ENCODE measurements at regions not wholly inside any gene's neighbourhood (a gene's known extent, or its start where the extent isn't known, plus 50 kb on each side); places are given as distances from the start of the nearest gene placed in this dataset.
"Not testable (repeated sequence)": the region's sequence is repeated elsewhere in the genome, so short reads cannot be mapped to it uniquely, and the experiment has no call there.

DNA sequence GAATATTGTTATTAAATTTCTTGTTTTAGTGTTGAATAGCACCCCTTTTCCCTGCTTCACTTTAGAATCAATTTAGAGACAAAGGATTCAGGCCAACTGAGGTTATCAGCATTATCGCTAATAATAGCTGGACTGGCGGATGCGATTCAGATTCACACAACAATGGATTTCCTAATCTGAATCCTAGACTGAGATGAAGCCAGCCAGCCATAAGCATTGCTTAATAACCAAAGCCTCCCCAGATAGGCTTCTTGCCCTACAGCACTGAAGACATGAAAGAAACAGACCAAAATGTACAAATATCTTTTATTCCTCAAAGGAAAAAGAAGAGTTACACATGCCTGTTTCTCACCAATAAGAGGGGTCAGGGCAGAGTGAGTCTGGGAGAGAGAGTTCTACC lies 94.0 kb upstream of the FBXO28 start:
- DNase-seq; H3K27ac ChIP-seq (ENCODE audit: low read depth in 1 of 2, low read length in 2 of 2); H3K27me3 ChIP-seq (ENCODE audit: control insufficient read depth in 1 of 2, insufficient read depth in 2 of 2, low read length in 1 of 2); H3K4me3 ChIP-seq (ENCODE audit: low read length in 2 of 2); H3K36me3 ChIP-seq (ENCODE audit: control insufficient read depth in 1 of 2, insufficient read depth in 2 of 2, low read length in 1 of 2); intact Hi-C loops (cut with DNase I); H3K9me3 ChIP-seq (ENCODE audit: control insufficient read depth, low read length); H3K4me1 ChIP-seq (ENCODE audit: control insufficient read depth in 1 of 2, insufficient read depth in 2 of 2, low read length in 2 of 2): not testable (repeated sequence)
- peak; percentile 57 for ATAC-seq (ENCODE audit: low FRiP score)
- WGBS, 2 donors, result 4 to 14% methylated on average over 2 to 3 of the region's 3 CpGs

GRCh38 chr1:224015782-224016181 lies 98.1 kb upstream of the FBXO28 start:
- H3K36me3 ChIP-seq (ENCODE audit: control insufficient read depth in 1 of 2, insufficient read depth in 2 of 2, low read length in 1 of 2); H3K9me3 ChIP-seq (ENCODE audit: control insufficient read depth, low read length); H3K27ac ChIP-seq (ENCODE audit: low read depth in 1 of 2, low read length in 2 of 2); H3K4me1 ChIP-seq (ENCODE audit: control insufficient read depth in 1 of 2, insufficient read depth in 2 of 2, low read length in 2 of 2); ATAC-seq (ENCODE audit: low FRiP score); intact Hi-C loops (cut with DNase I); H3K4me3 ChIP-seq (ENCODE audit: low read length in 2 of 2); H3K27me3 ChIP-seq (ENCODE audit: control insufficient read depth in 1 of 2, insufficient read depth in 2 of 2, low read length in 1 of 2); DNase-seq: not testable (repeated sequence)
- 86 to 92% methylated on average over 8 of the region's 8 CpGs for WGBS, 2 donors

- 89 to 92% methylated on average over 7 of the region's 7 CpGs for WGBS, 2 donors
- no peaks in the 10 kb centered on the region for H3K36me3 ChIP-seq (ENCODE audit: control insufficient read depth in 1 of 2, insufficient read depth in 2 of 2, low read length in 1 of 2)
- H3K4me1 ChIP-seq (ENCODE audit: control insufficient read depth in 1 of 2, insufficient read depth in 2 of 2, low read length in 2 of 2), result no peaks in the 10 kb centered on the region
- ATAC-seq (ENCODE audit: low FRiP score), result no peak
- DNase-seq, result no peak
- no peak overlapping the region for H3K27ac ChIP-seq (ENCODE audit: low read depth in 1 of 2, low read length in 2 of 2)
- H3K9me3 ChIP-seq (ENCODE audit: control insufficient read depth, low read length), result peaks cover 7% of the 10 kb centered on the region
- H3K27me3 ChIP-seq (ENCODE audit: control insufficient read depth in 1 of 2, insufficient read depth in 2 of 2, low read length in 1 of 2), result no peaks in the 10 kb centered on the region
- no peak overlapping the region for H3K4me3 ChIP-seq (ENCODE audit: low read length in 2 of 2)
- intact Hi-C loops (cut with DNase I), result no loop called here
Measured at GRCh38 chr1:224014330-224014649, 99.6 kb upstream of the FBXO28 start.

DNA sequence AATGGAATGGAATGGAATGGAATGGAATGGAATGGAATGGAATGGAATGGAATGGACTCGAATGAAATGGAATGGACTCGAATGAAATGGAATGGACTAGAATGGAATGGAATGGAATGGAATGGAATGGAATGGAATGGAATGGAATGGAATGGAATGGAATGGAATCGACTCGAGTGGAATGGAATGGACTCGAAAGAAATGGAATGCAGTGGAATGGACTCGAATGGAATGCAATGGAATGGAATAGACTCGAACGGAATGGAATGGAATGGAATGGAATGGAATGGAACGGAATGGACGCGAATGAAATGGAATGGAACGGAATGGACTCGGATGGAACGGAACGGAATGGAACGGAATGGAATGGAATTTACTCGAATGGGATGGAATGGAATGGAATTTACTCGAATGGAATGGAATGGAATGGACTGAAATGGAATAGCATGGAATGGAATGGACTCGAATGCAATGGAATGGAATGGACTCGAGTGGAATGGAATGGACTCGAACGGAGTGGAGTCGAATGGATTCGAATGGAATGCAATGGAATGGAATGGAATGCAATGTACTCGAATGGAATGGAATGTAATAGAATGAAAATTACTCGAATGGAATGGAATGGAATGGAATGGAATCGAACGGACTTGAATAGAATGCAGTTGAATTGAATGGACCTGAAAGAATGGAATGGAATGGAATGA lies 100.1 kb upstream of the FBXO28 start:
- H3K27ac ChIP-seq (ENCODE audit: low read depth in 1 of 2, low read length in 2 of 2); H3K4me1 ChIP-seq (ENCODE audit: control insufficient read depth in 1 of 2, insufficient read depth in 2 of 2, low read length in 2 of 2); H3K4me3 ChIP-seq (ENCODE audit: low read length in 2 of 2); intact Hi-C loops (cut with DNase I); H3K27me3 ChIP-seq (ENCODE audit: control insufficient read depth in 1 of 2, insufficient read depth in 2 of 2, low read length in 1 of 2); H3K36me3 ChIP-seq (ENCODE audit: control insufficient read depth in 1 of 2, insufficient read depth in 2 of 2, low read length in 1 of 2); DNase-seq; H3K9me3 ChIP-seq (ENCODE audit: control insufficient read depth, low read length): not testable (repeated sequence)
- WGBS, 2 donors, result 86 to 89% methylated on average over 26 to 28 of the region's 28 CpGs
- peak; percentile 11 for ATAC-seq (ENCODE audit: low FRiP score)

- H3K36me3 ChIP-seq (ENCODE audit: control insufficient read depth in 1 of 2, insufficient read depth in 2 of 2, low read length in 1 of 2); H3K27ac ChIP-seq (ENCODE audit: low read depth in 1 of 2, low read length in 2 of 2); H3K4me1 ChIP-seq (ENCODE audit: control insufficient read depth in 1 of 2, insufficient read depth in 2 of 2, low read length in 2 of 2); intact Hi-C loops (cut with DNase I); H3K27me3 ChIP-seq (ENCODE audit: control insufficient read depth in 1 of 2, insufficient read depth in 2 of 2, low read length in 1 of 2); DNase-seq; H3K4me3 ChIP-seq (ENCODE audit: low read length in 2 of 2); H3K9me3 ChIP-seq (ENCODE audit: control insufficient read depth, low read length): not testable (repeated sequence)
- 90 to 95% methylated on average over 19 of the region's 19 CpGs for WGBS, 2 donors
- ATAC-seq (ENCODE audit: low FRiP score), result peak; percentile 26
Measured at GRCh38 chr1:224012807-224013434, 101.0 kb upstream of the FBXO28 start.

DNA sequence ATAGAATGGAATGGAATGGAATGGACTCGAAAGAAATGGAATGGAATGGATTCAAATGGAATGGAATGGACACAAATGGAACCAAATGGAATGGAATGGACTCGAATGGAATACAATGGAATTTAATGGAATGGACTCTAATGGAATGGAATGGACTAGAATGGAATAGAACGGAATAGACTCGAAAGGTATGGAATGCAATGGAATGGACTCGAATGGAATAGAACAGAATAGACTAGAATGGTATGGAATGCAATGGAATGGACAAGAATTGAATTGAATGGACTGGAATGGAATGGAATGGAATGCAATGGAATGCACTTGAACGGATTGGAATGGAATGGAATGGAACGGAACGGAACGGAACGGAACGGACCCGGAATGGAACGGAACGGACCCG lies 101.7 kb upstream of the FBXO28 start:
- H3K27ac ChIP-seq (ENCODE audit: low read depth in 1 of 2, low read length in 2 of 2); H3K27me3 ChIP-seq (ENCODE audit: control insufficient read depth in 1 of 2, insufficient read depth in 2 of 2, low read length in 1 of 2); H3K36me3 ChIP-seq (ENCODE audit: control insufficient read depth in 1 of 2, insufficient read depth in 2 of 2, low read length in 1 of 2); DNase-seq; H3K4me1 ChIP-seq (ENCODE audit: control insufficient read depth in 1 of 2, insufficient read depth in 2 of 2, low read length in 2 of 2); ATAC-seq (ENCODE audit: low FRiP score); intact Hi-C loops (cut with DNase I); H3K4me3 ChIP-seq (ENCODE audit: low read length in 2 of 2); H3K9me3 ChIP-seq (ENCODE audit: control insufficient read depth, low read length): not testable (repeated sequence)
- WGBS, 2 donors, result 86 to 89% methylated on average over 15 of the region's 15 CpGs

DNA sequence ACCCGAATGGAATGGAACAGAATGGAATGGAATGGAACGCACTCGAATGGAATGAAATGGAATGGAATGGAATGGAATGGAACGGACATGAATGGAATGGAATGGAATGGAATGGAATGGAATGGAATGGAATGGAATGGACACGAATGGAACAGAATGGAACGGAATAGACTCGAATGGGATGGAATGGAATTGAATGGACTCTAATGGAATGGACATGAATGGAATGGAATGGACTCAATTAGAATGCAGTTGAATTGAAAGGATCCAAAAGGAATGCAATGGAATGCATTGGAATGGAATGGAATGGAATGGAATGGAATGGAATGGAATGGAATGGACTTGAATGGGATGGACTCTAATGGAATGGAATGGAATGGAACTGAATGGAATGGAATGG lies 102.2 kb upstream of the FBXO28 start:
- ATAC-seq (ENCODE audit: low FRiP score); H3K27ac ChIP-seq (ENCODE audit: low read depth in 1 of 2, low read length in 2 of 2); H3K4me3 ChIP-seq (ENCODE audit: low read length in 2 of 2); H3K36me3 ChIP-seq (ENCODE audit: control insufficient read depth in 1 of 2, insufficient read depth in 2 of 2, low read length in 1 of 2); DNase-seq; H3K4me1 ChIP-seq (ENCODE audit: control insufficient read depth in 1 of 2, insufficient read depth in 2 of 2, low read length in 2 of 2); H3K27me3 ChIP-seq (ENCODE audit: control insufficient read depth in 1 of 2, insufficient read depth in 2 of 2, low read length in 1 of 2); intact Hi-C loops (cut with DNase I); H3K9me3 ChIP-seq (ENCODE audit: control insufficient read depth, low read length): not testable (repeated sequence)
- WGBS, 2 donors, result 86 to 94% methylated on average over 7 of the region's 7 CpGs

DNA sequence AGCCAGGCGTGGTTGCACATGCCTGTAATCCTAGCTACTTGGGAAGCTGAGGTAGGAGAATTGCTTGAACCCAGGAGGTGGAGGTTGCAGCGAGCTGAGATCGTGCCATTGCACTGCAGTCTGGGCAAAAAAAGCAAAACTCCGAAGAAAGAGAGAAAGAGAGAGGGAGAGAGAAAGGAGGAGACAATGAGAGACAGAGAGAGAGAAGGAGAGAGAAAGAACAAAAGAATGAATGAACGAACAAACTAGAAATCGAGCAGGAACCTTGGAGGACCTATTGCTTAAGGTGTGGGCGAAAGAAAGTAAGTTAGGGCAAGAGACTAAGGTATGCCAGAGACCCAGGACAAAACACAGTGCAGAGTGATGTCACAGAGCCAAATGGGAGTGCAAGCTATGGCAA lies 102.8 kb upstream of the FBXO28 start:
- WGBS, 2 donors, result 98 to 100% methylated on average over 6 to 7 of the region's 7 CpGs
- H3K9me3 ChIP-seq (ENCODE audit: control insufficient read depth, low read length); H3K27ac ChIP-seq (ENCODE audit: low read depth in 1 of 2, low read length in 2 of 2); DNase-seq; H3K4me3 ChIP-seq (ENCODE audit: low read length in 2 of 2); ATAC-seq (ENCODE audit: low FRiP score); H3K36me3 ChIP-seq (ENCODE audit: control insufficient read depth in 1 of 2, insufficient read depth in 2 of 2, low read length in 1 of 2); H3K4me1 ChIP-seq (ENCODE audit: control insufficient read depth in 1 of 2, insufficient read depth in 2 of 2, low read length in 2 of 2); H3K27me3 ChIP-seq (ENCODE audit: control insufficient read depth in 1 of 2, insufficient read depth in 2 of 2, low read length in 1 of 2); intact Hi-C loops (cut with DNase I): not testable (repeated sequence)

- H3K9me3 ChIP-seq (ENCODE audit: control insufficient read depth, low read length); intact Hi-C loops (cut with DNase I); H3K4me1 ChIP-seq (ENCODE audit: control insufficient read depth in 1 of 2, insufficient read depth in 2 of 2, low read length in 2 of 2); H3K36me3 ChIP-seq (ENCODE audit: control insufficient read depth in 1 of 2, insufficient read depth in 2 of 2, low read length in 1 of 2); H3K27me3 ChIP-seq (ENCODE audit: control insufficient read depth in 1 of 2, insufficient read depth in 2 of 2, low read length in 1 of 2); DNase-seq; H3K27ac ChIP-seq (ENCODE audit: low read depth in 1 of 2, low read length in 2 of 2); ATAC-seq (ENCODE audit: low FRiP score); H3K4me3 ChIP-seq (ENCODE audit: low read length in 2 of 2): not testable (repeated sequence)
- 98 to 99% methylated on average over 3 of the region's 3 CpGs for WGBS, 2 donors
Measured at GRCh38 chr1:224005973-224006372, 107.9 kb upstream of the FBXO28 start.
